B cell (primary cell): ENCODE measurements at regions not wholly inside any gene's neighbourhood (a gene's known extent, or its start where the extent isn't known, plus 50 kb on each side); places are given as distances from the start of the nearest gene placed in this dataset.

Experiments used
- ATAC-seq: fragments of 200-7000 bp; cut with Tn5 transposase; one replicate; pipeline ENCODE4 v1.10.0; 2021; ENCODE audit warnings: low read depth, mild to moderate bottlenecking, moderate number of reproducible peaks, moderate library complexity
- CTCF ChIA-PET: fragments of 350-600 bp; sonication (Branson Sonifier 250); formaldehyde crosslinking; loops from one replicate; lab custom pipeline; 2021; ENCODE audit warnings: antibody characterized with exemption, inconsistent platforms; lab: Charles Lee
- POLR2A ChIA-PET: fragments of 350-600 bp; sonication (Branson Sonifier 250); formaldehyde crosslinking; loops from one replicate; lab custom pipeline; 2021; ENCODE audit warnings: antibody characterized with exemption; lab: Charles Lee
- DNase-seq: peaks from one replicate; pipeline ENCODE4 v3.0.0; 2013
- H2AFZ ChIP-seq: 2 replicates; pipeline ENCODE4 v1.6.1; 2012; ENCODE audit warnings: mild to moderate bottlenecking, low read depth, low read length; ENCODE audit not compliant: insufficient read depth, poor library complexity, severe bottlenecking
- H3K27ac ChIP-seq, 2 donors: 1 replicate in 1 of 2; 2 replicates in 1 of 2; pipeline ENCODE4 v1.5.1; 2012 to 2013; ENCODE audit warnings: low read length in 2 of 2, mild to moderate bottlenecking in 2 of 2, moderate library complexity in 1 of 2
- H3K27me3 ChIP-seq, 4 experiments: fragments of 200-600 bp in 1 of 4; sonication (generic) in 1 of 4; replicated peaks in 1 of 4; 1 replicate in 2 of 4; 2 replicates in 2 of 4; pipeline versions ENCODE4 v1.6.1 to v1.7.0; 2013 to 2016; ENCODE audit warnings: low read length in 3 of 4, mild to moderate bottlenecking in 2 of 4, mixed read lengths in 1 of 4, moderate library complexity in 1 of 4; ENCODE audit not compliant: insufficient read depth in 4 of 4, control insufficient read depth in 3 of 4; ENCODE audit errors: control extremely low read depth in 1 of 4
- H3K36me3 ChIP-seq, 2 experiments: replicated peaks in 1 of 2; 1 replicate in 1 of 2; 2 replicates in 1 of 2; pipeline versions ENCODE4 v1.6.1 to v1.7.1; 2013; ENCODE audit warnings: low read length in 1 of 2; ENCODE audit not compliant: insufficient read depth in 2 of 2, control insufficient read depth in 1 of 2; ENCODE audit errors: control extremely low read depth in 1 of 2, extremely low read depth in 1 of 2
- H3K4me1 ChIP-seq, 2 donors: fragments of 200-600 bp in 1 of 2; sonication (generic) in 1 of 2; 1 replicate in 1 of 2; 2 replicates in 1 of 2; pipeline versions ENCODE4 v1.5.1 to v1.6.1; 2013 to 2017; ENCODE audit warnings: low read length in 2 of 2; ENCODE audit not compliant: control insufficient read depth in 2 of 2, insufficient read depth in 2 of 2
- H3K4me2 ChIP-seq: replicated peaks from 2 replicates; pipeline ENCODE3; 2012; ENCODE audit warnings: mild to moderate bottlenecking, low read depth, low read length; ENCODE audit not compliant: poor library complexity, severe bottlenecking
- H3K4me3 ChIP-seq, 5 experiments: fragments of 200-600 bp in 1 of 5; sonication (generic) in 1 of 5; 1 replicate in 3 of 5; 2 replicates in 2 of 5; pipeline versions ENCODE4 v1.5.1 to v1.7.0; 2011 to 2016; ENCODE audit warnings: low read length in 4 of 5, mild to moderate bottlenecking in 4 of 5, low read depth in 2 of 5, control low read depth in 1 of 5, moderate library complexity in 1 of 5; ENCODE audit not compliant: insufficient read depth in 1 of 5; ENCODE audit errors: control extremely low read depth in 1 of 5, extremely low read depth in 1 of 5
- H3K79me2 ChIP-seq: fragments of 200-600 bp; sonication (generic); one replicate; pipeline ENCODE4 v1.6.0; 2016; ENCODE audit warnings: low read length; ENCODE audit not compliant: control insufficient read depth, insufficient read depth
- H3K9ac ChIP-seq: fragments of 200-600 bp; sonication (generic); 2 replicates; pipeline ENCODE4 v1.6.1; 2017; ENCODE audit warnings: mild to moderate bottlenecking, low read length, moderate library complexity
- H3K9me3 ChIP-seq, 3 donors: one replicate each; pipeline versions ENCODE4 v1.6.1 to v1.7.1; 2013; ENCODE audit warnings: low read length in 2 of 3; ENCODE audit not compliant: control insufficient read depth in 2 of 3, insufficient read depth in 1 of 3; ENCODE audit errors: control extremely low read depth in 1 of 3
- H4K20me1 ChIP-seq: 2 replicates; pipeline ENCODE4 v1.6.0; 2012; ENCODE audit warnings: mild to moderate bottlenecking, low read length; ENCODE audit not compliant: insufficient read depth, control insufficient read depth, poor library complexity, severe bottlenecking
- H3K27ac Mint-ChIP-seq: one replicate; pipeline ENCODE4 v1.8.0; 2021; ENCODE audit warnings: mixed read lengths
- H3K27me3 Mint-ChIP-seq: one replicate; pipeline ENCODE4 v1.8.0; 2021; ENCODE audit warnings: mixed read lengths
- H3K4me1 Mint-ChIP-seq: one replicate; pipeline ENCODE4 v1.8.0; 2021; ENCODE audit warnings: mixed read lengths
- H3K4me3 Mint-ChIP-seq: one replicate; pipeline ENCODE4 v1.8.0; 2021; ENCODE audit warnings: mixed read lengths
- H3K9me3 Mint-ChIP-seq: one replicate; pipeline ENCODE4 v1.8.0; 2022; ENCODE audit warnings: mixed read lengths; ENCODE audit not compliant: insufficient read depth
- EZH2 ChIP-seq: IDR thresholded peaks from 2 replicates; pipeline ENCODE4 v1.6.1; 2012; ENCODE audit warnings: borderline replicate concordance, low read depth, mild to moderate bottlenecking, moderate library complexity, low read length; ENCODE audit not compliant: insufficient read depth, poor library complexity, severe bottlenecking
- WGBS: methylation state at CpG from one replicate; pipeline ENCODE4 v1.1.5; 2013; ENCODE audit warnings: missing lambda C conversion rate; ENCODE audit not compliant: insufficient coverage; 5-methylcytosine and 5-hydroxymethylcytosine counted together
- intact Hi-C: fragments of 100-400 bp; cut with micrococcal nuclease; formaldehyde crosslinking; loops from one replicate; pipeline ENCODE4 v1.10.0; 2022
- TF ChIP-seq, protein P1 (sequence below): fragments of 200-600 bp; IDR thresholded peaks from one replicate; pipeline ENCODE4 v1.8.0; 2022; ENCODE audit warnings: antibody characterized with exemption, mild to moderate bottlenecking

DNA sequence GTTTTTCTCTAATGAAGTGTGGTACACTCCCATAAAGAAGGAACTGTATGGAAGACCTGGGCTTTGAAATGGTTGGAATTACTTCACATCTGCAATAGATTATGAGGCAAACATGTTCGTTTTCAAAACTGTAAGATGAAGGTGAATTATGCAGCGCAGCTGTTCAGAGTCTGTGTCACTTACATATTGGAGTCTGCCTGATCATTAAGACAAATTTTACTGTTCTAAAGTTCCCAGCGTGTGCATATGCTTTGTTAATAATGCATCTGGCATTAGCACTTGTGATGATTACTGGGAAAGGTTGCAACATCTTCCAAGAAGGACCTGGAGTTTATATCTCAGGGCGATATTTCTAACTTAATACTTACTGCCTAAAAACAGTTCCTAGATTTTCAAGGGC lies 255.2 kb upstream of the ZC3H12C start:
- no peak overlapping the region for H3K4me3 ChIP-seq
- H2AFZ ChIP-seq: no peak overlapping the region
- no peak overlapping the region for H3K4me2 ChIP-seq
- Mint-ChIP-seq H3K4me3 (no peak overlapping the region), H3K9me3 (no peaks in the 10 kb centered on the region), H3K27ac (no peak overlapping the region), H3K27me3 (peaks cover 26% of the 10 kb centered on the region), H3K4me1 (no peaks in the 10 kb centered on the region)
- no peaks in the 10 kb centered on the region for H3K27me3 ChIP-seq
- TF ChIP-seq, protein P1, sequence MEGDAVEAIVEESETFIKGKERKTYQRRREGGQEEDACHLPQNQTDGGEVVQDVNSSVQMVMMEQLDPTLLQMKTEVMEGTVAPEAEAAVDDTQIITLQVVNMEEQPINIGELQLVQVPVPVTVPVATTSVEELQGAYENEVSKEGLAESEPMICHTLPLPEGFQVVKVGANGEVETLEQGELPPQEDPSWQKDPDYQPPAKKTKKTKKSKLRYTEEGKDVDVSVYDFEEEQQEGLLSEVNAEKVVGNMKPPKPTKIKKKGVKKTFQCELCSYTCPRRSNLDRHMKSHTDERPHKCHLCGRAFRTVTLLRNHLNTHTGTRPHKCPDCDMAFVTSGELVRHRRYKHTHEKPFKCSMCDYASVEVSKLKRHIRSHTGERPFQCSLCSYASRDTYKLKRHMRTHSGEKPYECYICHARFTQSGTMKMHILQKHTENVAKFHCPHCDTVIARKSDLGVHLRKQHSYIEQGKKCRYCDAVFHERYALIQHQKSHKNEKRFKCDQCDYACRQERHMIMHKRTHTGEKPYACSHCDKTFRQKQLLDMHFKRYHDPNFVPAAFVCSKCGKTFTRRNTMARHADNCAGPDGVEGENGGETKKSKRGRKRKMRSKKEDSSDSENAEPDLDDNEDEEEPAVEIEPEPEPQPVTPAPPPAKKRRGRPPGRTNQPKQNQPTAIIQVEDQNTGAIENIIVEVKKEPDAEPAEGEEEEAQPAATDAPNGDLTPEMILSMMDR: no peak
- no peak for TF ChIP-seq EZH2
- WGBS: 100% methylated on average over 1 of the region's 4 CpGs
- DNase-seq (no peak), ATAC-seq (no peak)
- H3K36me3 ChIP-seq: no peaks in the 10 kb centered on the region
- H4K20me1 ChIP-seq: no peaks in the 10 kb centered on the region
- H3K9me3 ChIP-seq: no peaks in the 10 kb centered on the region
- H3K4me1 ChIP-seq: no peaks in the 10 kb centered on the region
- no peaks in the 10 kb centered on the region for H3K79me2 ChIP-seq
- no peak overlapping the region for H3K27ac ChIP-seq
- intact Hi-C loops: no loop called here
- H3K9ac ChIP-seq: no peak overlapping the region
- ChIA-PET POLR2A (no interaction called here), CTCF (no interaction called here)

DNA sequence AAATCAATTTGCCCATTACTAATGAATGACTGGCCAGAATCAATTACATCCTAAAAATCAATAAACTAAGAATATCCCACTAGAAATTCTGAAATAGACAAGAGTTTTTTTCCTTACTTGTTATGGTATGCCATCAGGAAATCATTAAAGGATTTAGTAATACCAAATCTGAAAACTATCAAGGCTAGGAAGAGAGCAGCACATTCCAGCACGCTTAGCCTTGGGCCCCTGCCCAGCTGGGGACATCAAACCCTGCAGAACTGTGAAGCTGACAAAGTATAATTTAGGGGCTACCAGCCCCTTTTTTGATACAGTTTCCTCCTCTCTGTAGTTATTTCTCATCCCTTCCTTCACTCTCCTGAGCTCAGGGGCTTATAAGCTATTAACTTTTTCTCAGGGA lies 247.8 kb upstream of the ZC3H12C start:
- Histone ChIP-seq H3K9me3 (no peaks in the 10 kb centered on the region), H3K4me2 (no peak overlapping the region), H3K4me3 (no peak overlapping the region), H3K27me3 (no peaks in the 10 kb centered on the region), H3K9ac (no peak overlapping the region), H3K36me3 (no peaks in the 10 kb centered on the region), H3K27ac (no peak overlapping the region), H3K4me1 (no peaks in the 10 kb centered on the region), H4K20me1 (no peaks in the 10 kb centered on the region), H2AFZ (no peak overlapping the region), H3K79me2 (no peaks in the 10 kb centered on the region)
- H3K4me3 Mint-ChIP-seq: no peak overlapping the region
- ChIA-PET CTCF (no interaction called here), POLR2A (no interaction called here)
- ATAC-seq (no peak), DNase-seq (no peak)
- 100% methylated on average over 1 of the region's 1 CpG for WGBS
- peaks cover 10% of the 10 kb centered on the region for H3K27me3 Mint-ChIP-seq
- TF ChIP-seq, protein P1: no peak
- TF ChIP-seq EZH2: no peak
- no peaks in the 10 kb centered on the region for H3K9me3 Mint-ChIP-seq
- no peak overlapping the region for H3K27ac Mint-ChIP-seq
- intact Hi-C loops: no loop called here
- no peaks in the 10 kb centered on the region for H3K4me1 Mint-ChIP-seq
